KOPT-K1 (cell line): ENCODE measurements at regions not wholly inside any gene's neighbourhood (a gene's known extent, or its start where the extent isn't known, plus 50 kb on each side); places are given as distances from the start of the nearest gene placed in this dataset.
"Not testable (repeated sequence)": the region's sequence is repeated elsewhere in the genome, so short reads cannot be mapped to it uniquely, and the experiment has no call there.

Experiments used
- H3K27ac ChIP-seq: fragments of 200-600 bp; sonication (generic); 2 replicates; pipeline ENCODE4 v1.5.1; 2016; ENCODE audit warnings: antibody characterized with exemption, mild to moderate bottlenecking, low read depth, low read length; ENCODE audit not compliant: poor library complexity, severe bottlenecking
- H3K36me3 ChIP-seq: fragments of 200-600 bp; sonication (generic); 2 replicates; pipeline ENCODE4 v1.5.1; 2017; ENCODE audit warnings: antibody characterized with exemption, mild to moderate bottlenecking, low read length, moderate library complexity; ENCODE audit not compliant: insufficient read depth
- H3K9me3 ChIP-seq: fragments of 200-600 bp; sonication (generic); 2 replicates; pipeline ENCODE4 v1.5.1; 2017; ENCODE audit warnings: antibody characterized with exemption, low read length, mild to moderate bottlenecking; ENCODE audit not compliant: insufficient read depth, poor library complexity, severe bottlenecking

GRCh38 chr14:101669629-101670028 is 91.9 kb upstream of the PPP2R5C start:
- peaks cover 27% of the 10 kb centered on the region for H3K9me3 ChIP-seq
- H3K36me3 ChIP-seq = no peaks in the 10 kb centered on the region
- H3K27ac ChIP-seq = no peak overlapping the region

- Histone ChIP-seq H3K27ac (no peak overlapping the region), H3K36me3 (no peaks in the 10 kb centered on the region), H3K9me3 (peaks cover 24% of the 10 kb centered on the region)
Observed at GRCh38 chr14:101673873-101674272, 87.6 kb upstream of the PPP2R5C start.

- H3K9me3 ChIP-seq = peaks cover 11% of the 10 kb centered on the region
- not testable (repeated sequence) for H3K27ac ChIP-seq, H3K36me3 ChIP-seq
Observed at GRCh38 chr14:101675835-101676234, 85.7 kb upstream of the PPP2R5C start.

- H3K36me3 ChIP-seq, H3K27ac ChIP-seq: not testable (repeated sequence)
- peaks cover 11% of the 10 kb centered on the region for H3K9me3 ChIP-seq
Observed at GRCh38 chr14:101677912-101678327, 83.6 kb upstream of the PPP2R5C start.

- Histone ChIP-seq H3K36me3 (no peaks in the 10 kb centered on the region), H3K27ac (no peak overlapping the region), H3K9me3 (no peaks in the 10 kb centered on the region)
Observed at GRCh38 chr14:101681795-101682194, 79.7 kb upstream of the PPP2R5C start.

GRCh38 chr14:101683365-101683764 is 78.1 kb upstream of the PPP2R5C start:
- no peak overlapping the region for H3K27ac ChIP-seq
- no peaks in the 10 kb centered on the region for H3K9me3 ChIP-seq
- H3K36me3 ChIP-seq = no peaks in the 10 kb centered on the region

GRCh38 chr14:101687756-101688546 is 73.6 kb upstream of the PPP2R5C start:
- no peak overlapping the region for H3K27ac ChIP-seq
- H3K36me3 ChIP-seq = no peaks in the 10 kb centered on the region
- H3K9me3 ChIP-seq = no peaks in the 10 kb centered on the region

GRCh38 chr14:101689039-101689501 is 72.4 kb upstream of the PPP2R5C start:
- Histone ChIP-seq H3K36me3 (no peaks in the 10 kb centered on the region), H3K9me3 (no peaks in the 10 kb centered on the region), H3K27ac (no peak overlapping the region)

- not testable (repeated sequence) for H3K27ac ChIP-seq, H3K9me3 ChIP-seq, H3K36me3 ChIP-seq
Observed at GRCh38 chr14:101689966-101690365, 71.5 kb upstream of the PPP2R5C start.

GRCh38 chr14:101695659-101696058 is 65.8 kb upstream of the PPP2R5C start:
- no peaks in the 10 kb centered on the region for H3K36me3 ChIP-seq
- H3K9me3 ChIP-seq = peaks cover 7% of the 10 kb centered on the region
- no peak overlapping the region for H3K27ac ChIP-seq

GRCh38 chr14:101704140-101704539 is 57.4 kb upstream of the PPP2R5C start:
- no peaks in the 10 kb centered on the region for H3K36me3 ChIP-seq
- H3K9me3 ChIP-seq = no peaks in the 10 kb centered on the region

GRCh38 chr14:101705733-101706508 is 55.6 kb upstream of the PPP2R5C start:
- Histone ChIP-seq H3K36me3 (no peaks in the 10 kb centered on the region), H3K27ac (peak overlapping the region; percentile 51), H3K9me3 (no peaks in the 10 kb centered on the region)

More at GRCh38 chr14:101704140-101704539, 57.4 kb upstream of the PPP2R5C start:
- no peak overlapping the region for H3K27ac ChIP-seq

- Histone ChIP-seq H3K9me3 (no peaks in the 10 kb centered on the region), H3K36me3 (no peaks in the 10 kb centered on the region), H3K27ac (peak overlapping the region; percentile 51)
Observed at GRCh38 chr14:101706509-101707067, 54.9 kb upstream of the PPP2R5C start.

GRCh38 chr14:101707068-101707842 is 54.3 kb upstream of the PPP2R5C start:
- Histone ChIP-seq H3K27ac (peak overlapping the region; percentile 51), H3K9me3 (no peaks in the 10 kb centered on the region), H3K36me3 (no peaks in the 10 kb centered on the region)
